ENCODE measurements at regions not wholly inside any gene's neighbourhood (a gene's known extent, or its start where the extent isn't known, plus 50 kb on each side); places are given as distances from the start of the nearest gene placed in this dataset.
"Not testable (repeated sequence)": the region's sequence is repeated elsewhere in the genome, so short reads cannot be mapped to it uniquely, and the experiment has no call there.

DNA sequence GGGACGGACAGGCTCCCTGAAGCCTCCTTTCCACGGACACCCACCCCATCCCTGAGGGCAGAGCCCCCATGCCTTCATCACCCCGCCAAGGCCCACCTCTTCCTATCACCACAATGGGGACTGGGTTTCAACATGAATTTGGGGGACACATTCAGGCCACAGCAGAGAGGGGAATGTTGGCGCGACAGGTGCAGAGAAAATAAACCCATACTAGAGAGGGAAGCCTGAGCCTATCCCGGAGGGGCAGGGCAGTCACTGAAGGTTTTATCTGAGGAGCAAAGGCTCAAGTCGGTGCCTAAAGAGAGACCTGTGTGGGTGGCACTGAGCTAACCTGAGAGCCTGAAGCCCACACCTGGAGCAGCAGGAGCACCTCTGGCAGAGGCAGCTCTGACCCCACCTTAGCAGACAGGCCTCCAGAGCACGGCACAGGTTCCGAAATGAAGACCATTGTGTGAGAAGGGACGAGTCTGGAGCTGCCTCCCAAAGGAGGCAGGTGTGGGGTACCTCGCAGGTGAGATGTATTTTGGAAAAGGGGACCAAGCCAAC is 180.6 kb upstream of the PDE10A start:
- no peak for DNase-seq

DNA sequence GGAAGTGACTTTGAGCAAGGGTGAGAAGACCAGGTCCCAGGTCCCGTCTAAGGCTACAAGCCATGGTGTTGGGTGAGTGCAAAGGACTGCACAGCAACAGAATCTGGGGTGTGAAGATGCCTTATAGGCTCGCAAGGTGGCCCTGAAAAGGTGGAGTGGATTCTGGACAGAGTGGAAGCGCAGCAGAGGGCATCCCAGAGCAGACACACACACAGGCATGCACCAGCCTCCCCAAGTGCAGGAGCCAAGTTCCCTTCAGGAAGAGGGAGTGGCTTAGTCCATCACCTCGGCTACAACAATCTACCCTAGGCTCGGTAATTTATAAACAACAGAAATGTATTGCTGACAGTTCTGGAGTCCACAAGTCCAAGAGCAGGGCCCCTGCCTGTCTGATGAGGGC is 180.1 kb upstream of the PDE10A start:
- DNase-seq = no peak

DNA sequence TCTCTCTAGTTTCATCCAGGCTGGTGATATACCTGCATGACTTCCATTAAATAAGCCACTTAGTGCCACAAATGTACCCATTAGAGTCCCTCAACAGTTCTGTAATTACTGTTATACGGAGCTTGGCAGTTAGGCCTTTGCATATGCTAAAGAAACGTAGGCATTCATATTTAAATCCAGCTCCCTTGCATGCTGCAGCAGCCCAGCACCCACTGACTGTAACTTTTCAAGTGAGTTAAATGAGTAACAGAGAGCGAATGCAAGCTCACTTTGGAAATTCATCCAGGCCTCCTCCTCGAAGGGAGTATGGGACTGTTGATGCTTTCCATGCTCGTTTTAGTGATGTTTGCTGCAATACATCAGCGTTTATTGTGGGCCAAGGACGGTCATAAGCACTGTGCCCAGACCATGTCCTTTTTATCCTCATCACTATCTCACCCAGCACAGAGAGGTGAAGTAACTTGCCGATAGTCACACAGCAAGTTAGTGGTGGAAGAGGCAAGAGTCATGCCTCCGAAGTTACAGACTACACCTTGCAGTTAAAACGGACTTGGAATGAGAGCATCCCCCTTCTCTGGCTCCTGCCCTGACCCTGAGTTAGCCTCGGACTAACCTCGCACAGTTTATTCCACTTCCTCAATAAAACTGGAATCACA is 179.4 kb upstream of the PDE10A start:
- DNase-seq = no peak

DNA sequence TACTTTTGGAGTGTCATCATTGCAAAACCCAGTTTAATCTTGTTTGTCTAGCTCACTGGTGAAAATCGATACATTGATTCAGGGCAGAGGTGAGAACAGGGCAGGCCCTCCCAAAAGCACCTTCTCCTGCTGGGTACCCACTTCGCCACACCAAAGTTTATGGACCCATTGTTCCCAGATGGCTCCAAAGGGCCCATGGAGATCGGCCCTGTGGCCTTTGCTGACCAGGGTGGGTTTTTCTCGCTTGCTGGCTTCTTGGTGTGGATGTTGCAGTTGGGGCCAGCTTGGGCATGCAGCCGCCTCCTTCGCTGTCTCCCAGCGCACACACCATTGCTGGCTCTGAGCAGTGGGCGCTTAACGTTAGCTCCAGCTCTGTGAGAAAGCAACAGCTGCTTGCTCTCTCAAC is 178.1 kb upstream of the PDE10A start:
- DNase-seq = no peak

DNA sequence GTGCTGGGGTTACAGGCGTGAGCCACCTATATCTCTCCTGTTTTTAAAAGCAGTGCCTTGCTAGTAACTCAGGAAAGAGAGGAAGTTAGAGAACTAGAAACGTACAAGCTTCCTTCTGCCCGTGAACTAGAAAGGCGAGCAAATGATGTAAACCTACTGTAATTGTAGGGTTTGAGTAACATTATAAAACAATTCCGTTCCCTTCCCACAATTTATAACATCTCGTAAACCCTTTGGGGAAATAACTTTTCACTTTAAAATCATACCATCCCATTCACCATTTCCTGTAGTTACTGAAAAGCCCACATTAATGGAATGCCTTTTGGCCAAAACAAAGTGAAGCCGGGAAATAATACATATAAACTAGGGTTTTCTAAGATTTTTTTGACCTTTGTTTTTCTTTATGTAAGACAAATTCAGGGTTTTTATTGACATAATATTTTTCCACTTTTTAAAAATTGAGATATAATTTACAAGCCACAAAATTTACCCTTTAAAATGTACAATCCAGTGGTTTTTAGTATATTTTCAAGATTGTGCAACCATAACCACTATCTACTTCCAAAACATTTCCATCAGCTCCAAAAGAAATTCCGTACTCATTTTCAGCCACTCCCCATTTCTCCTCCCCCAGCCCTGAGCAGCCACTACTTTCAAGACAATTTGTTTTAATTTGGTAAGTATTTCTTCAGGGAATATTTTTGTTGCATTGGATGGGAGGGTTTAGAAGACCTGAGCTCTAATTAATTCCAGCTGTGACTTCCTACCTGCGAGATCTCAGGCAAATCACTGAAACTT is 175.1 kb upstream of the PDE10A start:
- DNase-seq = no peak

DNA sequence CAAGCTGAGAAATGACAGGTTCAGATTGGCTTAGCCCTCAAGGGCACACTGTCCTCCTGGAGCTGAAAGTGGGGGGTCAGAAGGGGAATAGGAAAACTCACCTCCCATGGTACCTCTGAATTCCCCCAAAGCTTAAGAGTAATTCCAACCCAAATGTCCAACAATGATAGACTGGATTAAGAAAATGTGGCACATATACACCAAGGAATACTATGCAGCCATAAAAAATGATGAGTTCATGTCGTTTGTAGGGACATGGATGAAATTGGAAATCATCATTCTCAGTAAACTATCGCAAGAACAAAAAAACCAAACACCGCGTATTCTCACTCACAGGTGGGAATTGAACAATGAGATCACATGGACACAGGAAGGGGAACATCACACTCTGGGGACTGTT is 173.6 kb upstream of the PDE10A start:
- DNase-seq = not testable (repeated sequence)

DNA sequence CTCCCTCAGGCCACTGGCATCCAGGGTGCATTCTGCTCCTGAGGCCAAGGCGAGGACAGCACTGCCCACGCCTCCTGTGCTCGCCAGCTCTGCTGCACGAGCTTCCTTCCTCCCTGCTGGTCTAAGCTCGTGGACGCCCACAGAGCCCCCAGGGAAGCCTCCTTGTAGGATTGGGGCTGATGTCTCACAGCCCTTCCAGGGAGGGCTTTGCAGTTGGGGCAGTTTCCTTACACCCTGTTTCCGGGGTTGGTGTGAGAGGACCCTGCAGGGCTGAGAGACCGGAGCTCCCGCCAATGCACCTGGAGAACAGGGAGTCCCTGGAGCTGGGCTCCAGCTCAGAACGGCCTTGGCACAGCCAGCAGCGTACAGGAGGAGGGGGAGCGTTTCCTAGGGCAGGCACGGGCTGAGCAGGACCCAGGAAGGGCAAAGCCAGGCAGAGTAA is 172.4 kb upstream of the PDE10A start:
- no peak for DNase-seq

DNA sequence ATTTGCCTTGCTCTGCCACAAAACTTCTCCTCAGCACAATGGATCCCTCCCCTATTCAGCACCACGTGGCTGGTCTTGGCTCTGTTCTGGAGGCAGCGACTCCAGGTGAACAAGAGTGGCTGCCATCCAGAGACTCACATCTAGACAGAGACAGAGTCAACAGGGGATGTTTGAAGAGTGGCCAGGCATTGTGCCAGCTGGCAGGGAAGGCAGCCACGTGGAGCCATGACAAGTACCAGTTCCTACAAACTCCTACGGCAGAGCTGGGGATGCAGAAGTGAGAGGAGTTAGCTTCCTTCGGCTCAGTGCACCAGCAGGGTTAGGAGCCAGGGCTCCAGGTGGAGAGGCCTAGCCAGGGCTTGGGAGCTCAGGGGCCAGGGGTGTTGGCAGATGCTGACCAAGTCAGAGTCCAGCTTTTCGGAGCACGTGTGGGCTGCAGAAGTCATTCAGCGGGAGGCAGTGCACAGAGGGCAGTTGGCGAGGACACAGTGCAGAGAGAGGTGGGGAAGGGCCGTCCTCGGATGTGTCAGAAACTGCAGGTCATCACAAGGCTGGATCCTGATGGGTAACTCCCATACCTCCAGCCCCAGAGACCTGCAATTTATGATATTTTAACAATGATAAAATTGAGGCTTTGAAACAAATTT is 171.7 kb upstream of the PDE10A start:
- DNase-seq = peak; percentile 98

DNA sequence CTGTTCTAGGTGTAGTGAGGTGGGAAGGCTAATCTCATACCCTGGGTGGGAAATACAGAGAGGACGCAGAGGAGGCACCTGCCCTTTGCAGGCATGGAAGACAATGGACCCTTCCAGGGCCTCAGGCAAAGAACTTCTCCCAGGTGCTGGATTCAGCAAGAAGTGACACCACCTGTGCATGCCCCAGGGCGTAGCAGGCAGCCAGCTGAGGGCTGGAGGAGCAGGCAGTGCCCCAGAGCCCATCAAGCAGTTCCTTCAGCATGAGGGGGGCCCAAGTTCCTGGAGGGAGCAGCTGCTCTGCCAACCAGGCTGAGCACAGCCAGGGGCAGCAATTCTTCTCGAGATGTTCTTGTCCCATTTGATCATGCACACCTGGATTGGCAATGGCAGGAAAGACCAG is 170.3 kb upstream of the PDE10A start:
- DNase-seq = no peak

DNA sequence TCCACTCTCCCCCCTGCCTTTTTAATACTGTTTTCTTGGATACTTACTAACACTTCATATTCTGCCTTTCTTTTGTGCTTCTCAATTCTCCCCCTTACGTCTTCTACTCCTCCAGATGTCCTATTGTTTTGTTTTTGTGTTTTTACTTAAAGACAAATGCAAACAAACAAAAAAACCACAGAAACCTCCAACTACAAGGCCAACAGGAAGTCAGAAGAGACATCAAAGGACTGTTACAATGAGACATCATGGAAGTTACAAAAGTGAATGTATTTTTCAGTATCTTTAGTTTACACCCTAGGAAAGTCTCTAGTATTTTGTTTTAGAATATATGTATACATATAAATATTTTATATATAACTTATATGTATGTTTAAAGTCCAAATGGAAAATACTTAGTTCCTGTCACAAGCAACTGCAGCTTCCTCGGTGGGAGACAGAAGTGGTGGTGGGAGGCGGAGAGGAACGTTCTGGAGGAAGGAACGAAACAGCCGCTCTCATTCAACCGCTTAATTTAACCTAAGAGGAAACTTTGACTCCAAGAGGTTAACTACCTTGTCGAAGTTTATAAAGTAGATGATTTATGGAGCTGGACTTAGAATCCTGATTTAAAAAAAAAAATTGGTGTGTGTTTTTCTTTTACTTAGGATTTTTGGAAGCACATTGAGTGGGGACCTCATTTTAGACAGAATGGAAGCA is 168.9 kb upstream of the PDE10A start:
- DNase-seq = no peak

DNA sequence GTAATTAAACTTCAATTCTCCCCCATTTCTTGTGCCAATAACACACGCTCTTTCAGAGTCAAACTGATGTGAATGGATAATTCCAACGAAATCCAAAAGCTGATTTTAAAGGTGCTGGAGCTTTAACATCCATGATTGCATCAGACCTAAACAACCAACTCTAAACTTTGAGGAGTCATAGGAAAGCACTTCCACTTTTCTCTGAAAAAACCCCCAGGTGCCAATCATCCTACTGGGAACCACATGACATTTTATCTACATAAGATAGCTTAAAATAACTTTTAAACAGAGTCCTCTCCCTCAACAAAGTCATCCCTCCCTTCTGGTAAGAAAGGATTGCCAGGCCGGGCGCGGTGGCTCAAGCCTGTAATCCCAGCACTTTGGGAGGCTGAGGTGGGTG is 167.7 kb upstream of the PDE10A start:
- DNase-seq = no peak

DNA sequence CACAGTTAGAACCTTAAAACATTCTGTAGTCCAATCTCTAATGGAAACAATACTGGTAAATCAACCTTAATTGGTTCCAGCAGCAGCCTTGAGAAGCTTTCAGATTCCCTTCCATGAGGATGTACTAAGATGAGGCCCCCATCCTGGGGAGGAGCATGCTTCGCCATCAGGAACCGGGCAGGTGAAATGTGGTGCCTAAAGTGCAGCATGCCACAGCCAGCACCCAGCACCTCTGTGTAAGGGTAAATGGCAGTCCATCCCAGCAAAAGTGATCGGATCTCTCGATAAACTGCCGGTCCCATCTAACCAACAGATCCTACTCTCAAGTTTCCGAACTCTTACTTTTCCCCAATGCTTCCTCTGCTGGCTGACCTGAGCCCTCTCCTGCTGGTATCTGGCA is 166.3 kb upstream of the PDE10A start:
- DNase-seq = no peak

DNA sequence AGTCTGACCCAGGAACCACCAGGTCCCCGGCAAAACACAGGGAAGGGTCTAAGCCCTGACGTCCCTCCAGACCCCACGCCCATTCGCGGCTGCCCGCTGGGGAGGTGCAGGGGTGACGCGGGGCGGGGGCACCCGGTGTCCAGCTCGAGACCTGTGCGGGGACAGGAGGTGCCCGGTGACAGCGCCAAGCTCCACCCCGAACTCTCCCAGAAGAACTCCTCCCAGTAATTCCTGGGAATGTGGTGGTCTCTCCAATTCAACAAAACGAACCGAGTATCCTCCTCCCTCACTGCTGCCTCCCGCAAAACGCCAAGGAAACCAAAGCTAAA is 164.1 kb upstream of the PDE10A start:
- DNase-seq = no peak

DNA sequence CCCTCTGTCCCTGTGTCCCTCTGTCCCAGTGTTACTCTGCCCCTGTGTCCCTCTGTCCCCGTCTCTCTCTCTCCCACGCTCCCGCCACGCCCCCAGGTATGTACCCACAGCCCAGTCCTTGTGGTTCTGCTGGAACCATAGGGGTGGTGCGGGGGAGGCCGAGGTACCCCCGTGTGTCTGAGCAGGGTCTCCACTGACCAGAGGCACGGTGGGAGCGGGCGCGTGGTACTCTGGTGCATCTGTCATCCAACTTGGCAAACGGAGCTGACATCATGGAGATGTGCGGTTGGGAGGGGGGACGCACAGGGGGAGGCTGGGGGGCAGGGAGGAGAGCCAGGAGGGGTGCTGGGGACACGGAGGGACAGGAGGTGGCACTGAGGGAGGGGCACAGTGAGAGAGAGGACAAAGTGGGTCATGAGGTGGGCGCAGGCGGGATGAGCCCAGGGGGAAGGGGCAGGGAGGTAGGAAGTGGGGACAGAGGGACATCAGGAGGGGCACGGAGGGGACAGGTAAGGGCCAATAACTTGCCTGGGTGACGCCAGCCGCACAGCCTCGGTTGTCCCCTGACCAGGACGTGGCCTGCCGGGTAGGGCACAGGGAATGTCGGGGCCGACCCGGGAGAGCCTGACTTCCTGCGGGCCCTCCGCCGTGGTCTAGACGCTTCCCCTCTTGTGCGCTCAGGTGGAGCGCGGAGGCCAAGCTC is 163.6 kb upstream of the PDE10A start:
- no peak for DNase-seq

DNA sequence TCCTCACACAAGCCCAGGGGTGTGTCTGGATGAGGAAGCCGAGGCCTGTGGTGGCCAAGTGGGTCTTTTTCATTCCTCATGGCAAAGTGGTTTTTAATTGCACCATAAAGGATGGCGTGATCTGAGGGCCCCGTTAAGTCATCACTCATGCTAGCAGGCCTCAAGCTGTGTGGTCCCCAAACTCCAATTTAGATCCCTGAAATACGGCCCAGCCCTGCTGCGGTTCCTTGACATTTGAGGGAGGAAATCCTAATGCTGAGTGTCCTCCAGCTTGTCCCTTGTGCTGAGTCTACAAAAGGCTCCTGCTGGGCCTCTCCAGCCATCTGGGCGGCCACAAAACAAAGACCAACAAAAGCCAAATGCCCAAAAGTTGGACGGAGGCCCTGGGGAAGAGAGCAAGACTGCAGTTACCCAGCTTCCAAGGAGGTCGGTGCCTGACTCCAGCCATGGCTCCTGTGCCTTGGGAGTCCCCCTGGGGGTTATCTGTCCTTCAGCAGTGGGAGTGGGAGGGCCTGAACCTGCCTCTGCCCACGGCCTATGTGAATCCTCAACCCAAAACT is 162.3 kb upstream of the PDE10A start:
- DNase-seq = no peak

DNA sequence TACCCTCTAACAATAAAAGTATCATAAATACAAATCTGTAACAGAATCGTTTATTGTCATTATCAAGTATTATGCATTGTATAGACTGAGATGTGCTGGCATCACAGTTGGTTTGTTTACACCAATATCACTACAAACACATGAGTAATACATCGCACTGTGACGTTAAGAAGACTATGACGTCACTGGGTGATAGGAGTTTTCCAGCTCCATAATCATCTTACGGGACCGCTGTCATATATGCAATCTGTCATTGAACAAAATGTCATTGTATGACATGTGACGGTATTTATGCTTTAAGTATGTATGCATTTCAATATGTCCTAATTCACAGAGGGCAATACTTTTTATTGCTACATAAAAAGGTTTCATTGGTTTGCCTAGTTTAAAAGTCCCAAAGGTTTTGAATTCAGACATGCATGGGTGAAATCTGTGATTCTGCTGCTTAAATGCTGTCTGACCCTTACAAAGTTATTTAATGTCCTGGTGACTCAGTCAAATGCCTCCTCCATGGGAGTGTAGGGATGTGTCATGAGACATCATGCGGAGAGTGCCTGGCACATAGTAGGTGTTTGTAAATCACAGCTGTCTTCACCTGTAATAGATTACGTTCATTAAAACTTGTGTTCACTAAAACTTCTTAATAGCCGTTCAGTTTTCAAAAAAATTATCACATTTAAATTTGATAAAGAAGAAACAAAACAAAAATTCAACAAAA is 160.7 kb upstream of the PDE10A start:
- DNase-seq = no peak

DNA sequence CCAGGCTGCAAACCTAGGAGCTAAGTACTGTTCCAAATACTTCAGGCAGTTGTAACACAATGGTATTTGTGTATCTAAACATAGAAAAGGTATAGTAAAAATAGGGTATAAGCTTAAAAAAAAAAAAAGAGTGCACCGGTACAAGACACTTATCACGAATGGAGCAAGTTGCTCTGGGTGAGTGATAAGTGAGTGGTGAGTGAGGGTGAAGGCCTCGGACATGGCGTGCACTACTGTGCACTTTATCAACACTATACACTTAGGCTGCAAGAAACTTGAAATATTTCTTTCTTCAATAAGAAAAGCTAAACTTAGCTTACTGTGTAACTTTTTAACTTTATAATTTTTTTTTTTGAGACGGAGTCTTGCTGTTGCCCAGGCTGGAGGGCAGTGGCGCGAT is 159.5 kb upstream of the PDE10A start:
- DNase-seq = no peak

DNA sequence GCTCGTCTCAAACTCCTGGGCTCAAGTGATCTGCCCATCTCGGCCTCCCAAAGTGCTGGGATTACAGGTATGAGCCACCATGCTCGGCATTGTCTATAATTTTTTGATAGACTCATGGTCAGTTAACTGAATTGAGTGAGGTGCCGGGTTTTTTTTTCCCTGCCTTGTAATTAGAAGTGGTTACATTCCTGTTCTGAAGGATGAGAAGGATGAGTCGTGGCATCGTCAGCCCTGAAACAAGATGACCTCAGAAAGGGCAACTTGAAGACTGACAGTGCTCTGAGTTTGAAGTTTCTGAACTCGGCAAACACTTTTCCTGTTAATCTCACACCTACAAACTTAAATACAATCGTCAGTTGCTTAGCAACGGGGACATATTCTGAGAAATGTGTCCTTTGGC is 158.7 kb upstream of the PDE10A start:
- no peak for DNase-seq

DNA sequence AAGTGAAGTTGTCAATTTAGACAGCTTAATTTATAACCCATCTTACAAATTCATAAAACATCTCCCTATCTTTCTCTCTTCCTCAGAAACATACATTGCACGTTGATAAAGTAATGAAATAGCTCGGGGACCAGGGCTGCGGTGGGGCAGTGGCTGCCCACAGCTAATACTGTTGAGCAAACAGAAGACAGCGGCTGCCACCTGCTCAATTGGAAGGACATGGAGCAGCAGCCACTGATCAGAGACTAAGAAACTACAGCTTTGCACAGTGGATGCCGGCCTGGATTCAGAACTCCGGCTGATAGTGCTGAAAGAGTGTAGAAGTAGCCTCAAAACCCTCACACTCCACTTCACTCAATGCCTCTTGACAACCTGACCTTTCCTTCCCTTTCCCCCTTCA is 157.9 kb upstream of the PDE10A start:
- DNase-seq = peak; percentile 31

DNA sequence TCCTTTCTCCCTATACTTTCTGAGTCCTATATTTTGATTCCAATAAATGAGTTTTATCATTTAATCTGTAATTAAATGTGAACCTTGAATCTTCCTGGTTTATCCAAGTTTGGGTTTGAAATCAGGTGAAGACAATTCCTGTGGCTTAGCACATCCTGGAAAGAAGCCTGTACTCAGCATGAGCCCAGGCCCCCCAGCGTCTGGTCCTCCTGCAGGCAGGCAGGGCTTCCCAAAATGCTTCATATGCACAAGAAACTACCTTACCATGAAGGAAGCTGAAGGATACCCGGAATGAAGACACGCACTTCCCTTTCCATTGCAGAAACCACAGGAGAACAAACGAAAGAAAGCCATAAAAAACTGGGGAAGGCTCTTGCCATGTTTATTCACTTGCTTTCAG is 157.4 kb upstream of the PDE10A start:
- DNase-seq = no peak

DNA sequence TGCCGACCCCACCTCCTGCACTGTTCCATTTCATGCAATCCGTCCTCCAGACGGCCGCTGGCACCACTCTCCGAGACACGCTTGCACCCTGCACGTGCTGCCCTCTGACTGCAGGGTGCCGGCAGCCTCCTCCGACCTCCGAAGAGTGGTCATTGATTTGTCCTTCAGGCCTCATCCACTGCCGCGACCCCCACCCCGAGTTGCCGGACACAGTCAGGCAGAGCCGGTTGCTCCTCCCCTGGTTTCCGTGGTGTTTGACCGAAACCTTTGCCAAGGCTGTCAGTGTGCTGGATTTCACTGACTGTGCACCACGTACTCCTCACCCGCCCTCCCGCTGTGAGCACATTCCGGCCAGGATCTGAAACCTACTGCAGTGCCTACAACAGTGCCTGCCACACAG is 156.4 kb upstream of the PDE10A start:
- DNase-seq = no peak

DNA sequence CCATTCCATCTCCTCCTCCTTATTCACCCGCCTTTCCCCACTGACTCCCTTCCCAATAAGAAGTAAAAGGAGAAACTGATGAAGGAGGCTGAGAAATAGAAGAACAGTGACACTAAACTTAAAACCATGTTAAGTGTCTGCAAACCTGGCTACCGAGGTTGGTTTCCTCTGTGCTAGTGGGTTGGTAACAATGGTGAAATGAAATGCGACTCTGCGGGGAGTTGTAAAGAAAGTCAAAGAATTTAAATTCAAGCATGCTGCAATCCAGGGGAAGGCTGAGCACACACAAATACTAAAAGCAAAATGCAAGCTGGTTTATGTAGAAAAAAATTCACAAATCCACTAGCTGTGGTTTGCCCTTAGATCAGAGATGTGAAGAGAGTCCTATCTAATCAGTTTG is 155.2 kb upstream of the PDE10A start:
- no peak for DNase-seq

Measured in NCI-H2029 (cell line).